Osteoblast (primary cell): ENCODE measurements at regions not wholly inside any gene's neighbourhood (a gene's known extent, or its start where the extent isn't known, plus 50 kb on each side); places are given as distances from the start of the nearest gene placed in this dataset.

Experiments
- DNase-seq: peaks from one replicate; pipeline ENCODE4 v3.0.0; 2011; ENCODE audit warnings: low spot score, mixed read lengths; ENCODE audit not compliant: insufficient read length; ENCODE audit errors: missing footprints
- H2AFZ ChIP-seq: 2 replicates; pipeline ENCODE4 v1.6.0; 2011; ENCODE audit warnings: mild to moderate bottlenecking, low read length
- H3K27ac ChIP-seq: 2 replicates; pipeline ENCODE4 v1.5.1; 2011; ENCODE audit warnings: mild to moderate bottlenecking, low read depth, low read length, moderate library complexity
- H3K27me3 ChIP-seq: 2 replicates; pipeline ENCODE4 v1.6.0; 2012; ENCODE audit warnings: mild to moderate bottlenecking, control low read depth, inconsistent platforms, low read length, moderate library complexity; ENCODE audit not compliant: insufficient read depth
- H3K36me3 ChIP-seq: 2 replicates; pipeline ENCODE4 v1.5.1; 2011; ENCODE audit warnings: mild to moderate bottlenecking, low read length, control low read depth, moderate library complexity; ENCODE audit not compliant: insufficient read depth
- H3K4me1 ChIP-seq: 2 replicates; pipeline ENCODE4 v1.5.1; 2011; ENCODE audit warnings: mild to moderate bottlenecking, low read length, control low read depth, moderate library complexity; ENCODE audit not compliant: insufficient read depth
- H3K4me2 ChIP-seq: 2 replicates; pipeline ENCODE4 v1.6.0; 2011; ENCODE audit warnings: mild to moderate bottlenecking, low read length; ENCODE audit not compliant: insufficient read depth
- H3K4me3 ChIP-seq: fragments of 200-600 bp; sonication (generic); 3 replicates; pipeline ENCODE4 v1.5.1; 2012; ENCODE audit warnings: mild to moderate bottlenecking, low read length, inconsistent platforms; ENCODE audit not compliant: insufficient read depth
- H3K79me2 ChIP-seq: 2 replicates; pipeline ENCODE4 v1.6.0; 2012; ENCODE audit warnings: mild to moderate bottlenecking, low read length, control low read depth, inconsistent platforms; ENCODE audit not compliant: insufficient read depth
- H3K9me3 ChIP-seq: 2 replicates; pipeline ENCODE4 v1.5.1; 2011; ENCODE audit warnings: low read depth, low read length, control low read depth
- H4K20me1 ChIP-seq: 2 replicates; pipeline ENCODE4 v1.6.0; 2012; ENCODE audit warnings: mild to moderate bottlenecking, low read length, control low read depth; ENCODE audit not compliant: insufficient read depth
- TF ChIP-seq, protein P1 (sequence below): IDR thresholded peaks from 2 replicates; pipeline ENCODE4 v1.5.1; 2011; ENCODE audit warnings: mild to moderate bottlenecking, low read depth, low read length, moderate library complexity; ENCODE audit errors: extremely low read depth

DNA sequence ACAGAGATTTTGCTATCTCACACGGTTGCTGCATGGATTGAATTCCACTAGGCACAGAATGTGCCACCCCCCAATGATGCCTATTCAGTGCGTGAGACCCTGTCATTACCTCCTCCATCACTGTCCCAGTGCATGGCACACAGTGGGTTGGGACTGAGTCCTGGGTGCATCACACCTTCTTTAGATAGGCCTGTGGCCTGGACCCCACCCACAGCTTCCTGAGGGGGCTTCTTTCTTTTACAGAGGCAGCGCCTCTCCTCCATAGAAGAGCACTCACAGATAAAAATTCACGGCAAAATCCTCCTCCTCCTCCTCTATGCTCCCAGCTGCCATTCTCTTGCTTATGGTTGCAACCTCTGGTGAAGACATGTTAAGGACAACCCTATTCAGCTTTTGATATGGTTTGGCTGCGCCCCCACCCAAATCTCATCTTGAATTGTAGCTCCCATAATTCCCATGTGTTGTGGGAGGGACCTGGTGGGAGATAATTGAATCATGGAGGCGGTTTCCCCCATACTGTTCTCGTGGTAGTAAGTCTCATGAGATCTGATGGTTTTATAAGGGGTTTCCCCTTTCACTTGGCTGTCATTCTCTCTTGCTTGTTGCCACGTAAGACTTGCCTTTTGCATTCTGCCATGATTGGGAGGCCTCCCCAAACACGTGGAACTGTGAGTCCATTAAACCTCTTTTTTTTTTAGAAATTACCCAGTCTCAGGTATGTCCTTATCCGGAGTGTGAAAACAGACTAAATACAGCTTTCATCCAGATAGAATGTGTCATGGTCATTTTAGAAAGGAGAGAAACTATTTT is 147.6 kb downstream of the KLF13 start:
- Histone ChIP-seq H3K4me1 (peaks cover 27% of the 10 kb centered on the region), H2AFZ (no peak overlapping the region), H3K79me2 (no peaks in the 10 kb centered on the region), H3K4me2 (no peak overlapping the region), H3K27me3 (peaks cover 3% of the 10 kb centered on the region), H3K9me3 (no peaks in the 10 kb centered on the region), H4K20me1 (no peaks in the 10 kb centered on the region), H3K4me3 (no peak overlapping the region), H3K27ac (no peak overlapping the region), H3K36me3 (no peaks in the 10 kb centered on the region)
- TF ChIP-seq, protein P1, sequence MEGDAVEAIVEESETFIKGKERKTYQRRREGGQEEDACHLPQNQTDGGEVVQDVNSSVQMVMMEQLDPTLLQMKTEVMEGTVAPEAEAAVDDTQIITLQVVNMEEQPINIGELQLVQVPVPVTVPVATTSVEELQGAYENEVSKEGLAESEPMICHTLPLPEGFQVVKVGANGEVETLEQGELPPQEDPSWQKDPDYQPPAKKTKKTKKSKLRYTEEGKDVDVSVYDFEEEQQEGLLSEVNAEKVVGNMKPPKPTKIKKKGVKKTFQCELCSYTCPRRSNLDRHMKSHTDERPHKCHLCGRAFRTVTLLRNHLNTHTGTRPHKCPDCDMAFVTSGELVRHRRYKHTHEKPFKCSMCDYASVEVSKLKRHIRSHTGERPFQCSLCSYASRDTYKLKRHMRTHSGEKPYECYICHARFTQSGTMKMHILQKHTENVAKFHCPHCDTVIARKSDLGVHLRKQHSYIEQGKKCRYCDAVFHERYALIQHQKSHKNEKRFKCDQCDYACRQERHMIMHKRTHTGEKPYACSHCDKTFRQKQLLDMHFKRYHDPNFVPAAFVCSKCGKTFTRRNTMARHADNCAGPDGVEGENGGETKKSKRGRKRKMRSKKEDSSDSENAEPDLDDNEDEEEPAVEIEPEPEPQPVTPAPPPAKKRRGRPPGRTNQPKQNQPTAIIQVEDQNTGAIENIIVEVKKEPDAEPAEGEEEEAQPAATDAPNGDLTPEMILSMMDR = no peak
- no peak for DNase-seq

DNA sequence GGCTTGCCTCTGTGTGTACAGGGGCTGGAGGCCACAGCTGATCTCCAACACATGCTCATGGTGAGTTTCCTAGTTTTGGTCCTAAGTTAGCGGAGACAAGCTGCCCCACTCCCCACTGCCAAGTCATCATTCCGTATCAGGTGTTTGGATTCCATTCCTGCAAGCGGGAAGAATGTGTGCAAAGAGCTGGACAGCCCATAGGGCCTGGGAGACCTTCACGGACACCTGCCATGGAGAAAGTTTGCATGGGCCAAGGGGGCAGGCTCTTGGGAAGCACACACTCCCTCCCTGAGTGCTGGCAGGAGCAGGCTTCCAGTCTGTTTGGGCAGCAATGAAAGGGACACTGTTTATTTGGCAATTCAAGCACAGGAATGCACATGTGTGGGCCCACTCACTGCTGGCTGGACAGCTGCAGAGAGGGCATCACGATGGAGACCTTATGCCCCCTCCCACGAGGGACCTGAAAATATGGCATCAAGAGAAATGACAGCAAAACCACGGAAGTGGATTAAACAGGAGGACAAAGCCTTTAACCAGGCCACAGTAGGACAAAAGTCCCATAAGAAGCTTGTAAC is 149.7 kb downstream of the KLF13 start:
- TF ChIP-seq, protein P1 = no peak
- H2AFZ ChIP-seq = no peak overlapping the region
- DNase-seq = no peak

DNA sequence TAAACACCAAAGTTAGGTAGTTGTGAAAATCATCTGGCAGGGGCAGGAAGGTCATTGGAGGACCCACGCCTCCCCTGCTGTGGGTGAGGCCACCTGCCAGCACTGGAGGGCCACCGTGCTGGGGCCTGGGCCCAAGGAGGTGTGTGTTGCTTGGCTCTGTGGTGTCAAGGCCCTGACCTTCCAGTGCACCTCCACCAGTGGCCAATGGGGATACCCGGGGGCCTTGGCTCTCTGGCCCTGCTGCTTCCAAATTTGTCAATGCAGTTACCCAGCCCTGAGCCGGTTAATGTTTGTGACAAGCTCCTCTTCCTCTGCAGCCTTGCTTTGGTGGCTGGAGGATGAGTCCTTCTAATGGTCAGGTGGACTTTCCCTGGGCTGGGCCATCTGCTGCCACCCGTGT is 150.2 kb downstream of the KLF13 start:
- H4K20me1 ChIP-seq = no peaks in the 10 kb centered on the region
- H3K4me3 ChIP-seq = no peak overlapping the region
- peaks cover 18% of the 10 kb centered on the region for H3K4me1 ChIP-seq
- H3K79me2 ChIP-seq = no peaks in the 10 kb centered on the region
- TF ChIP-seq, protein P1 = no peak
- H3K36me3 ChIP-seq = no peaks in the 10 kb centered on the region
- H3K9me3 ChIP-seq = no peaks in the 10 kb centered on the region
- H3K27me3 ChIP-seq = peaks cover 25% of the 10 kb centered on the region
- no peak overlapping the region for H3K4me2 ChIP-seq
- DNase-seq = no peak
- H2AFZ ChIP-seq = no peak overlapping the region
- no peak overlapping the region for H3K27ac ChIP-seq

More for the DNA sequence above, 149.7 kb downstream of the KLF13 start:
- H3K4me3 ChIP-seq = no peak overlapping the region
- no peaks in the 10 kb centered on the region for H4K20me1 ChIP-seq
- H3K79me2 ChIP-seq = no peaks in the 10 kb centered on the region
- no peak overlapping the region for H3K27ac ChIP-seq
- H3K4me1 ChIP-seq = peaks cover 23% of the 10 kb centered on the region
- peaks cover 19% of the 10 kb centered on the region for H3K27me3 ChIP-seq
- H3K4me2 ChIP-seq = no peak overlapping the region
- H3K36me3 ChIP-seq = no peaks in the 10 kb centered on the region
- no peaks in the 10 kb centered on the region for H3K9me3 ChIP-seq

DNA sequence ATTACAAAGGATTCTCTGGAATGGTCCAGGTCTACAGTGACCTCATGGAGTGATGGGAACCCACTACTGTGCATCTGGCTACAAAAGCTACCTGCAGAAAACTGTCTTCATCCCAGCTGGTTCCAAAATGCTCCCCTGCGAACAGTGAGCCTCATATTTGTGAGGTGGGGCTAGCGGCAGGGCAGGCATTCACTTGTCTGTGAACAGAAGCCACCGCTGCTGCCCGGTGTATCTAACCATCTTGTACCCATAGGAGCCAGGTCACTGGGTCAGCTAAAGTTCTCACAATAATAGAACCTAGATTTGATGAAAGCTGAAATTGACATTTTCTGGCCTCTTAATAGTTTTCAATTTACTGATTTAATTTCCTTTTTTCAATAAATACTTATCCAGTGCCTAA is 150.7 kb downstream of the KLF13 start:
- Histone ChIP-seq H3K79me2 (no peaks in the 10 kb centered on the region), H3K27me3 (peaks cover 29% of the 10 kb centered on the region), H3K4me2 (no peak overlapping the region), H3K4me3 (no peak overlapping the region), H3K9me3 (no peaks in the 10 kb centered on the region), H2AFZ (no peak overlapping the region), H4K20me1 (no peaks in the 10 kb centered on the region), H3K36me3 (no peaks in the 10 kb centered on the region), H3K4me1 (peaks cover 14% of the 10 kb centered on the region), H3K27ac (no peak overlapping the region)
- DNase-seq = no peak
- TF ChIP-seq, protein P1 = no peak
